ENCODE measurements at regions not wholly inside any gene's neighbourhood (a gene's known extent, or its start where the extent isn't known, plus 50 kb on each side); places are given as distances from the start of the nearest gene placed in this dataset.

- Histone ChIP-seq H3K4me1 (no peaks in the 10 kb centered on the region), H3K27me3 (no peaks in the 10 kb centered on the region), H3K9me3 (no peaks in the 10 kb centered on the region), H3K36me3 (no peaks in the 10 kb centered on the region), H3K27ac (no peak overlapping the region), H3K4me3 (no peak overlapping the region)
- ATAC-seq: no peak
- no peak for TF ChIP-seq CTCF (IDR thresholded peaks at IDR 0.05)
- intact Hi-C loops (cut with DNase I): loop anchor here in 1 of 2 donors (10.0 kb wide), 1 partner anchor 235 kb away; no protein-coding TSS in a partner anchor
- DNase-seq: no peak
Measured at GRCh38 chr9:113800276-113800675, 75.8 kb upstream of the ZNF618 start.

DNA sequence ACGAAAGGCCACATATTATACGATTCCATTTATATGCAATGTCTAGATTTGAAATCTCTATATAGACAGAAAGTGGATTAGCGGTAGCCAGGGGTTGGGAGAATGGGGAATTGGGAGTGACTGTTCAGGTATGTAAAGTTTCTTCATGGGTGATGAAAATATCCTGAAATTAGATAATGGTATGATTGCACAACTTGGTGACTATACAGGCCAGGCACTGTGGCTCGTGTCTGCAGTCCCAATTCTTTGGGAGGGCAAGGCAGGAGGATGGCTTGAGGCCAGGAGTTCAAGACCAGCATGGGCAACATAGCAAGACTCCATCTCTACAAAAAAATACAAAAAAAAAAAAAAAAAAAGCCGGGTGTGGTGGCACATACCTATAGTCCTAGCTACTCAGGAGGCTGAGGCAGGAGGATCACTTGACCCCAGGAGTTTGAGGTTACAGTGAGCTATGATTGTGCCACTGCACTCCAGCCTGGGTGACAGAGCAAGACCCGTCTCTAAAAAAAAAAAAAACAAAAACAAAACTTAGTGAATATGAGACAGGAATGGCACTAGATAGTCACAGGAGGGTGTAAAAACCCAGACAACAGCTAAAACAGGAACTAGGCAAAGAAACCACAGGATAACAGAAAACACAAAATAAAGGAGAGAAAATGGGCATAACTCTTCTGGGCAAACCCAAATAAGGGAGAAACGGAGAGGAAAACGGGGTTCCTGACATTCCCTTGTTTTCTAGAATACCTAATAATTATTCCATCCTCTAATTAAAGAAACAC, 72.1 kb upstream of the ZNF618 start:
- Histone ChIP-seq H3K36me3 (no peaks in the 10 kb centered on the region), H3K27ac (no peak overlapping the region), H3K9me3 (no peaks in the 10 kb centered on the region), H3K27me3 (no peaks in the 10 kb centered on the region), H3K4me3 (no peak overlapping the region), H3K4me1 (peaks cover 0 to 10% of the 10 kb centered on the region in 2 donors)
- intact Hi-C loops (cut with DNase I): loop anchor here in 1 of 2 donors (10.0 kb wide), 1 partner anchor 231 kb away; no protein-coding TSS in a partner anchor
- no peak for TF ChIP-seq CTCF (IDR thresholded peaks at IDR 0.05)
- ATAC-seq: no peak
- DNase-seq: no peak

DNA sequence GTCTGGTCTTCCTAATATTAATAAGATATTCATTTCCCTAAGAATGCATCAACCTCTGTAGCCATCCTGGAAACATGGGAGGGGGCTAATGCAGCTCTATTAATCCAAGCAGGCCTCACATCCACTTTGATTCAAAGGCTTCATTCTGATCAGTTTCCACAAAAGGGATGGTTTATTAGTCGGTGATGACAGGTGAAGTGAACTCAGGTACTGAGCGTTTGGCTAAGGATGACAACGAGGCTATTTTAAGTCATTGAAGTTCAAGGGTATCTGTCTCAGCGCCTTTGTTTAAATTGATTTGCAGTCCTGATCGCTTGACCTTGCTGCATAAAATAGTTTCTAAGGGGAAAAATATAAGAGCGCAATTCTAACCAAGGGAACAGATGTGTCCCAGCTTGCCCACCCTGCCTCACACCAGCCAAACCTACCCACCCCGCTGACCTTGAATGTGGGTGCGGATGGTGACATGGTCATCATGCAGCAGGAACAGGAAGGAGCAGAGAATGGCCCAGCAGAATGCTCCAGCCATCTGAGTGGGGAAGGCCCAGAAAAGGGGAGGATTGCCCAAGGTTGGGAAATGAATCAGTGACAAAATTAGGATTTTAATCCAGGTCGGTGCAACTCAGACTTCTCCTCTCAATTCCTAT, 70.5 kb upstream of the ZNF618 start:
- Histone ChIP-seq H3K4me3 (no peak overlapping the region), H3K36me3 (no peaks in the 10 kb centered on the region), H3K9me3 (no peaks in the 10 kb centered on the region), H3K27me3 (no peaks in the 10 kb centered on the region), H3K4me1 (peaks cover 0 to 10% of the 10 kb centered on the region in 2 donors), H3K27ac (no peak overlapping the region)
- ATAC-seq (no peak), DNase-seq (no peak)
- TF ChIP-seq CTCF (IDR thresholded peaks at IDR 0.05): no peak
- intact Hi-C loops (cut with DNase I): loop anchor here in 1 of 2 donors (10.0 kb wide), 1 partner anchor 229 kb away; no protein-coding TSS in a partner anchor

DNA sequence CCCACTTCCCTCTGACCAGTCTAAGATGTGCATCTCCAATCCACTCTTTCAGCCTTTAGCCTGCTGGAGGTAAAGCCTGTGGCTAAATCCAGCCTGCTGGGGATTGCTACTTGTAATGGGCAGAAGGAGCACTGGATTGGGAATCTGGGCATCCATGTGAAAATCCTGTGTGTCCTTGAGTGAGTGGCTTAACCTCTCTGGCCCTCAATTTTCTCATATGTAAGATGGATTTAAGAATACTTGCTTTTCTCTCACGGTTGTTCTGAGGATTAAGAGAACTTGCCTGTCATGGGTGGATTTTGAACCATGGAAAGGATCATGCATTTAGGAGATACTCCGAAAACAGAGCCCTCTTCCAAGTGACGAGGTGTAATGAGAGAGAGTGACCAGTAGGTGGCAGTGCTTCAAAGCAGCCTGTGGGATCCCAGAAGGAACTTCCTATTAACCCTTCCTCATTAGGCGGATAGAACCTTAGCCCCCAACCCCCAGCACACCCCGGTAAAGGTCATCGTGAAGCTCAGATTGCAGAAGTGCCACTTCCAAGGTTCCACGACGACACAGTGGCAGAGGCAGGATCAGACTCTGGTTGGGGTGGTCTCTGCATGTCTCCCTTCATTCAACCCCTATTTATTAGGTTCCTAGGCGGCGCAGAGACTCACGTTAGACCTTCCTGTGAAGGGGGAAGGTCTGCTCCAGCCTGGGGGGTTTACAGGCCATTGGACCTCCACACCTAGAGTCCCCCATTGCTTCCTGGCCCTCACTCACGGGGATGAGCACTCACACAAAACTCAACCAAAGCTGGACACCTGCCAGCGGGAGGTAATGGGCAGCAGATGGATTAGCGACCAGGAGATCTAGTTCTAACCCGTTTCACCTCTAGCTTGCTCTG, 68.7 kb upstream of the ZNF618 start:
- Histone ChIP-seq H3K4me1 (peaks cover 0 to 10% of the 10 kb centered on the region in 2 donors), H3K27me3 (no peaks in the 10 kb centered on the region), H3K27ac (no peak overlapping the region), H3K36me3 (no peaks in the 10 kb centered on the region), H3K4me3 (no peak overlapping the region), H3K9me3 (no peaks in the 10 kb centered on the region)
- TF ChIP-seq CTCF (IDR thresholded peaks at IDR 0.05): peak; percentile 85 to 89
- intact Hi-C loops (cut with DNase I): loop anchor here in 1 of 2 donors (10.0 kb wide), 1 partner anchor 227 kb away; no protein-coding TSS in a partner anchor
- peak in 2 of 4 donors; percentile 60 to 66 for DNase-seq
- peak; percentile 95 for ATAC-seq
